ENCODE measurements at regions not wholly inside any gene's neighbourhood (a gene's known extent, or its start where the extent isn't known, plus 50 kb on each side); places are given as distances from the start of the nearest gene placed in this dataset.
"Not testable (repeated sequence)": the region's sequence is repeated elsewhere in the genome, so short reads cannot be mapped to it uniquely, and the experiment has no call there.

GRCh38 chr3:166842784-166843183 is 537.3 kb downstream of the ZBBX start:
- TF ChIP-seq CHD2 (IDR thresholded peaks at IDR 0.05; ENCODE audit: low read length, partially characterized antibody); ZBTB33 (IDR thresholded peaks at IDR 0.05; ENCODE audit: borderline replicate concordance, low read depth); POLR2AphosphoS5 (IDR thresholded peaks at IDR 0.05; ENCODE audit: low read depth, low read length); REST (IDR thresholded peaks at IDR 0.05; ENCODE audit: low read depth, low read length); FOXM1 (IDR thresholded peaks at IDR 0.05; ENCODE audit: low read depth); RFX5 (IDR thresholded peaks at IDR 0.05; ENCODE audit: low read length); YY1 (IDR thresholded peaks at IDR 0.05; ENCODE audit: low read depth); TCF12 (IDR thresholded peaks at IDR 0.05); RCOR1 (IDR thresholded peaks at IDR 0.05; ENCODE audit: low read length); CTCF (IDR thresholded peaks at IDR 0.05); USF2 (IDR thresholded peaks at IDR 0.05; ENCODE audit: borderline replicate concordance, low read depth, low read length); USF1 (IDR thresholded peaks at IDR 0.05; ENCODE audit: borderline replicate concordance, low read depth): not testable (repeated sequence)
